ENCODE measurements at regions not wholly inside any gene's neighbourhood (a gene's known extent, or its start where the extent isn't known, plus 50 kb on each side); places are given as distances from the start of the nearest gene placed in this dataset.
A peak's percentile ranks its signal among the peaks of the same experiment; 100 is the strongest.
"Not testable (repeated sequence)": the region's sequence is repeated elsewhere in the genome, so short reads cannot be mapped to it uniquely, and the experiment has no call there.

DNA sequence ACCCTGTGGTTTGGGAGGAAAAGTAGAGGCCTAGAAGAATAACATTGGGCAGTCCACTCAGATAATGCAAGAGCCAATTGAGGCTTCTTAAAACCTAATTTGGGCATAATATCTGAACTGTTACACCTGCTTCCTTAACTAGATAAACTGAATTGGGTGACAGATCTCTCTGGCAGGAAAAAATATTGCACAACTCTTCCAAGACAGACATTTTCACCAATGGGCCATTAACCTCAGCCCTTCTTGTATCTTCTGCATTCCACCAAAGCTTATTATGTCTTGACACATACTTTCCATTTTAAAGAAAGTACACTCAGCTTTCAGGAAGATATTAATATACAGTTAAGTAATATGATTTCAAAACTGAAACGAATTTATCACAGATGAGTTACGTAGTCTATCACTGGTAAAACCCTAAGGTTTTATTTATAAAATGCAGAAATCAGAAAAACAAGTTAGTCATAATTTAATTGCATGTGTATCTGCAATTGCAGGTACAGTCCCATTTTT lies 79.9 kb upstream of the MON1B start:
- 58 to 71% (median 68%) methylated on average over 2 of the region's 2 CpGs for WGBS, 5 donors
- no peak for TF ChIP-seq CTCF (IDR thresholded peaks at IDR 0.05)
- no peak for TF ChIP-seq EP300 (IDR thresholded peaks at IDR 0.05)

DNA sequence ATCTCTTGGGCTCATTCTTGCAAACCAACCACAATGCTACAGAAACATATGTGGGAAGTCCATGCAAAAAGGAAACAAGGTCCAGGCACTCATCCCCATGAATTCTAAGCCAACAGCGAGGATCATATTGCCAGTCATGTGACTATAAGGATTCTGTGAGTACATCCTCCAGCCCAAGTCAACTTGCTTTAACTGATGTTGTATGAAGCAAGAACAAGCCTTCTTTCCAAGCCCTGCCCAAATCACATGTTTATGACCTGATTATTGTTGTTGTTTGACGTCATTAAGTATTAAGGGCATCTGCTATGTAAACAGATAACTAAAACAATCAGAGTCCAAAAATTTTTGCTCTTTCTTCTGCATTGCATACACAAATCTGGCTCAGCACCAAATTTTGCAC lies 78.2 kb upstream of the MON1B start:
- no peaks in the 10 kb centered on the region for H3K36me3 ChIP-seq
- no peak for DNase-seq
- no peaks in the 10 kb centered on the region for H3K9me3 ChIP-seq
- intact Hi-C loops (cut with DNase I; ENCODE audit: low total_unique reads), result no loop called here
- no peaks in the 10 kb centered on the region for H3K4me1 ChIP-seq
- WGBS, 5 donors, result 60 to 74% (median 64%) methylated on average over 2 of the region's 2 CpGs
- no peak overlapping the region for H3K27ac ChIP-seq
- H3K4me3 ChIP-seq, result no peak overlapping the region
- H3K27me3 ChIP-seq, result no peaks in the 10 kb centered on the region
- TF ChIP-seq POLR2AphosphoS5 (IDR thresholded peaks at IDR 0.05), result no peak
- no peak for TF ChIP-seq CTCF (IDR thresholded peaks at IDR 0.05)
- TF ChIP-seq EP300 (IDR thresholded peaks at IDR 0.05), result no peak
- TF ChIP-seq POLR2A (IDR thresholded peaks at IDR 0.05), result no peak

More for the DNA sequence above, 79.9 kb upstream of the MON1B start:
- H3K36me3 ChIP-seq, result no peaks in the 10 kb centered on the region
- H3K9me3 ChIP-seq, result peaks cover 0 to 3% (median 0%) of the 10 kb centered on the region in 4 donors
- intact Hi-C loops (cut with DNase I; ENCODE audit: low total_unique reads), result no loop called here
- DNase-seq, result no peak
- H3K4me3 ChIP-seq, result no peak overlapping the region
- H3K27me3 ChIP-seq, result no peaks in the 10 kb centered on the region
- H3K27ac ChIP-seq, result no peak overlapping the region
- no peaks in the 10 kb centered on the region for H3K4me1 ChIP-seq

DNA sequence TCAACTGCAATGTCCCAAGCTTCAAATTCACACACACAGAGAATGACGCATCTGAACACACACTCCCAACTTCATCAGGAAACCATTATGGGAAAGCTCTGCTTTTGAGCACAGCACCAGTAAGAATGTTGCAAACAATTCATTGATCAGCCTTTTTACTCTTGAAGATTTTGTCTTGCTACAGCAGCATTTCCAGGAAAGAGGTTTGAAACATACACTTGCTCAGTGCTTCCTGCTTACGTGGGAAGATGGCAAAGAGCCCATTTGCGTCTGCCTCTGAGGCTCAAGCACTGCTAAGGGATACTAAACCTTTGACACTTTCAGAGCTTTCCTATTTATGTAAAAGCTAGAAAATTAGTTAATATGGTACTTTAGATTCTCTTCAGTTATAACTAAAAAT lies 77.2 kb upstream of the MON1B start:
- Histone ChIP-seq H3K27me3 (no peaks in the 10 kb centered on the region), H3K27ac (no peak overlapping the region), H3K4me1 (no peaks in the 10 kb centered on the region), H3K36me3 (no peaks in the 10 kb centered on the region), H3K9me3 (no peaks in the 10 kb centered on the region), H3K4me3 (no peak overlapping the region)
- no peak for TF ChIP-seq POLR2A (IDR thresholded peaks at IDR 0.05)
- no peak for TF ChIP-seq POLR2AphosphoS5 (IDR thresholded peaks at IDR 0.05)
- no peak for TF ChIP-seq CTCF (IDR thresholded peaks at IDR 0.05)
- TF ChIP-seq EP300 (IDR thresholded peaks at IDR 0.05), result no peak
- 37 to 55% (median 43%) methylated on average over 3 of the region's 3 CpGs for WGBS, 5 donors
- DNase-seq, result peak; percentile 34 to 74
- intact Hi-C loops (cut with DNase I; ENCODE audit: low total_unique reads), result no loop called here

DNA sequence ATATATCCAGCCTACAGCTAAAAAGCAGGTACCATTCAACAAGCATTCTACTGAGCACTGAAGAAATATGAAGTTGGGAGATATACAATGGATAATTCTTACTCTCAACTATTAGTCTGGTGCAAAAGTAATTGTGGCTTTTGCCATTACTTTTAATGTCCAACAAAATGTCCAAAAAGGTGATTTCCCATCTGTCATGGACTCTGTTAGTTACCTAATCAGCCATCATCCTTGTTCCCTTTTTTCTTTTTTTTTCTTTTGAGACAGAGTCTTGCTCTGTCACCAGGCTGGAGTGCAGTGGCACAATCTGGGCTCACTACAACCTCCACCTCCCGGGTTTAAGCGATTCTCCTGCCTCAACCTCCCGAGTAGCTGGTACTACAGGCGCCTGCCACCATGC lies 76.6 kb upstream of the MON1B start:
- H3K4me3 ChIP-seq, result not testable (repeated sequence)
- 90 to 96% (median 93%) methylated on average over 4 of the region's 4 CpGs for WGBS, 5 donors

GRCh38 chr16:77116856-77117255 lies 74.1 kb upstream of the MON1B start:
- Histone ChIP-seq H3K9me3 (no peaks in the 10 kb centered on the region), H3K4me1 (no peaks in the 10 kb centered on the region), H3K4me3 (no peak overlapping the region), H3K27ac (no peak overlapping the region), H3K36me3 (no peaks in the 10 kb centered on the region), H3K27me3 (no peaks in the 10 kb centered on the region)
- no peak for DNase-seq
- intact Hi-C loops (cut with DNase I; ENCODE audit: low total_unique reads), result no loop called here
- TF ChIP-seq POLR2A (IDR thresholded peaks at IDR 0.05) (no peak), EP300 (IDR thresholded peaks at IDR 0.05) (no peak), CTCF (IDR thresholded peaks at IDR 0.05) (no peak), POLR2AphosphoS5 (IDR thresholded peaks at IDR 0.05) (no peak)
- WGBS, 5 donors, result 37 to 60% (median 47%) methylated on average over 2 of the region's 2 CpGs

More for the DNA sequence above, 76.6 kb upstream of the MON1B start:
- intact Hi-C loops (cut with DNase I; ENCODE audit: low total_unique reads); DNase-seq; H3K27ac ChIP-seq; H3K36me3 ChIP-seq; H3K4me1 ChIP-seq; H3K9me3 ChIP-seq; H3K27me3 ChIP-seq: not testable (repeated sequence)

All from stomach (tissue), 8 donors.